GM18499 (cell line): ENCODE measurements at regions not wholly inside any gene's neighbourhood (a gene's known extent, or its start where the extent isn't known, plus 50 kb on each side); places are given as distances from the start of the nearest gene placed in this dataset.
"Not testable (repeated sequence)": the region's sequence is repeated elsewhere in the genome, so short reads cannot be mapped to it uniquely, and the experiment has no call there.

ENCODE experiments used
- ATAC-seq: cut with Tn5 transposase; IDR thresholded peaks from one replicate; pipeline ENCODE4 v1.9.1; 2021; ENCODE audit warnings: moderate number of reproducible peaks; ENCODE audit not compliant: insufficient read depth, unreplicated experiment

DNA sequence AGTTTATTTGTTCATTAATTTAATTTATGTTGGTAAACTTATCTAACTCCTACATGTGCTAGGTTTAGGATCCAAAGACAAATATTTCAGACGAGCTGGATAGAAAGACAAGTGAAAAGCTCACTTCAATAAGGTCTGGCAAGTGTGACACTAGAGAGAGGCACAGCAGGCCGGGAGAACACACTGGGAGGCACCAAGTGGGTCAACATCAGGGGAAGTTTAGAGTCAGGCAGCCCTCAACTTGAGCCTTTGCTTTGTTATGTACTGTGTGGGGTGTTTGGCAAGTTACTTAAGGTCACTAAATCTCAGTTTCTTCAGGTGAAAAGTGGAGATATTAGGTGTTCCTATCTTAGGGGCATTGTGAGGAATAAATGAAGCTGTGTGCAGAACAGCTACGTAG, 214.4 kb downstream of the PCSK1 start:
- ATAC-seq: no peak

DNA sequence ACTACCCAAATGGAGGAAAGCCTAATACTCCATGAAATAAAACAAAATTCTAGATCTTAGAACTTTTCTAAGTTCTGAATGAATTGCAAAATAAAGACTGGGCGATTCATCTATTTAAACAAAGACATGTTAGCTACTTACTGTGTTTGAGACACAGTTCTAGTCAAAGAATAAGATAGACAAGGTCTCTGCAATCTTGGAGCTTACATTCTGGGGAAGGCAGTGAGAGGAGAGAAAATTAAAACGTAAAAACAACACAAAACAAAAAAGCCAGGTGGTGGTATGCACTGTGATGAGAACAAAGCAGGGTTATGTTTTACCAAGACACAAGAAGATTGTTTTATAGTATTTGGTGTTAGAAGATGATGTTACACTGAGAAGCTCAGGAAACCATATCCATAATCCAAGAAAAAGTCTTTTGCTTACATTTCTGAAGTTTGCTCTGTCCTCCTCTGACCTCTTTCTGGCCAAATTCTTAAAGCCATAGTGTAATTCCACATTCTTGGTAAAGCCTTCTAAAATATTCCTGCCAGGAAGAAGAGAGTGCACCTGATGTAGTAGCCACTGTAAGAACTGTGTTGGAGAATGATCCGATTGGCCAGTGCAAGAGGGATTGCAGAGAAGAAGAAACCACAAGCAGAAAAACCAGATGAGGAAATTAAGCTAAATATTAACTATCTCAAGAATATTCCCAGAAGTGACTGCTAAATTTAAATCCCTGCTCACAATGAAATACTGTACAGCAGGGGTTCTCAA, 218.4 kb downstream of the PCSK1 start:
- no peak for ATAC-seq

DNA sequence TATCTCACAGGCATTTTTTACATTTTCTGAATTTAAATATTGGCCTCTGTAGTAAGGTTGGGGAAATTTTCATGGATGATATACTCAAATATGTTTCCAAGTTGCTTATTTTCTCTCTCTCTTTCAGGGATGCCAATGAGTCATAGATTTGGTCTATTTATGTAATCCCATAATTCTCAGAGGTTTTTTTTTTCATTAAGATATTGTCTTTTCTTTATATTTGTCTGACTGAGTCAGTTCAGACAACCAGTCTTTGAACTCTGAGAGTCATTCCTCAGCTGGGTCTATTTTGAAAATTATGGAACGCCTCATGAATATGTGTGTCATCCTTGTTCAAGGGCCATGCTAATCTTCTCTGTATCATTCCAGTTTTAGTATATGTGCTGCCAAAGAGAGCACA, 223.2 kb downstream of the PCSK1 start:
- ATAC-seq: no peak

DNA sequence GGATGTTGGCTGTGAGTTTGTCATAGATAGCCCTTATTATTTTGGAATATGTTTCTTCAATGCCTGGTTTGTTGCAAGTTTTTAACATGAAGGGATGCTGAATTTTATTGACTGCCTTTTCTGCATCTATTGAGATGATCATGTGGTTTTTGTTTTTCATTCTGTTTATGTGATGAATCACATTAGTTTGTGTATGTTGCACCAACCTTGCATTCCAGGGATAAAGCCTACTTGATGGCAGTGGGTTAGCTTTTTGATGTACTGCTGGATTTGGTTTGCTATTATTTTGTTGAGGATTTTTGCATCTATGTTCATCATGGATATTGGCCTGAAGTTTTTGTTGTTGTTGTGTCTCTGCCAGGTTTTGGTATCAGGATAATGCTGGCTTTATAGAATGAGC, 225.6 kb downstream of the PCSK1 start:
- no peak for ATAC-seq

DNA sequence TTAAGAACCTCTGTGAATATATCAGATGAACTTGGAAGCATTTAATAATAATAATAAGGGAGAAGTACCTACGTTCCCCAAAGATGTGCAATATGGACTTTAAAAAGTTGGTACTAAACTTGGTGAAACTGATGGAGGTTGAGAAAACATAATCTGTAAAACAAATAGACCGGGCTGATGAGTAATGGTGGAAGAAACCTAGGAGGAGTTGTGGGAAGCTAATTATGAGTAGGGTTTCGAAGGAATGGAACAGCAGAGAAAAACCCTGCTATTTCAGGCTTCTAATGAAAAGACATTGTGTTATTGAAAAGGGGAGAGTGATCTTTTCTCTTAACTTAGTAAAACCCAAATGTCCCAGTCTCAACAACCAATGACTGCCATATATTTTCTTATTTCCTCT, 229.3 kb downstream of the PCSK1 start:
- ATAC-seq: no peak

DNA sequence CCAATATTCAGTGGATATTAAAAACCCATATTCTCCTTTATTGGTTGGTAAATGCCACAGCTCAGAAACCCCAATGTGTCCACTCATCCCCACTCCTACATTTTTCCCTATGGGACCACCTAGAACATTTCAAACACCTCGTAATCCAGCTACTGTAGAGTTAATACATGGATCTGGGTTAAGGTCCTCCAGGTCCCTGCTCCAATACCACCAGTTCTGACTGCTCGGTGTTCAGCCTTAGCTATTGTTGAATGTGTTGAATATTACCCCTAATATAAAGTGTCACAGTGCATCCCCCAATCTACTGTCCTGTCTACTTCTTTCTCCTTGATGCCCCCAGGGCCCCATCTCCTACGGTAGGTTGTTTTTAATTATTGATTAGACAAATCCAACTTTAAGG, 231.5 kb downstream of the PCSK1 start:
- ATAC-seq: no peak

DNA sequence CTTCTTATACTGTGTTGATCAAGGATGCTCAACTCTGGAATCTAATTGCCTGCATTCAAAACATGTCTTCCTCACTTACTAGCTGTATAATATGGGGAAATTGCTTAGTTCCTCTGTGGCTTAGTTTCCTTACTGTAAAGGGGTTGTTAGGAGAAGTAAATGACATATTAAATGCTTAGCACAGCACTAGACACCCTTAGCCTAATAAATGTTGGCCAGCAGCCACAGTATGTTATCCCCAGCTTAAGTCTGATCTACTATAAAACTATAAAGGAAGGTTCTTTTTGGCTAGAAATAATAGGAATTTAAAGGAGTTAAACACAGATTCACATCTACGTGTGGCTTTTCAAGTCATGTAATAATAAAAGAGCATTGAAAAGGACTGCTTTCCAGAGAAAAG, 232.4 kb downstream of the PCSK1 start:
- ATAC-seq: no peak

DNA sequence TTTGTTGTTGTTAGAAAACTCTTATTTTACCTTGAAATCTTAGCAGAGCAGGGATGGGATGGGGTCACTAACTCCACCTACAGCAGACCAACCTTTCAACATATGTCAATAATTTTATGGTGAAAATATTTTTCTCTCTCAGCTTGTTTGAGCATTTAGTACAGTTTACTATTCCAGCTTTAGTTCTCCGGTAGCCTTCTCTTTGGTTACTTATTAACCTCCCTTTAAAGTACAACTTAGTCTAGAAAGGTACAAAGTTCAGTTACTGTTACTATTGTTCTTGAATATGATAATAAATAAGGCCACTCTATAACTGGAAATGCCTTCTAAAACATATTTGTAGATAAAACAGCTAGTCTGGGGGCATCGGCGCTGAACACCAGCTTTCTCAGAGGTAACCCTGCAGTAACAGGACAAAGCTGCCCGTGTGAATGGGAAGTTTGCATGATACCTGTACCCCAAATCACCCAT, 233.3 kb downstream of the PCSK1 start:
- ATAC-seq: no peak

DNA sequence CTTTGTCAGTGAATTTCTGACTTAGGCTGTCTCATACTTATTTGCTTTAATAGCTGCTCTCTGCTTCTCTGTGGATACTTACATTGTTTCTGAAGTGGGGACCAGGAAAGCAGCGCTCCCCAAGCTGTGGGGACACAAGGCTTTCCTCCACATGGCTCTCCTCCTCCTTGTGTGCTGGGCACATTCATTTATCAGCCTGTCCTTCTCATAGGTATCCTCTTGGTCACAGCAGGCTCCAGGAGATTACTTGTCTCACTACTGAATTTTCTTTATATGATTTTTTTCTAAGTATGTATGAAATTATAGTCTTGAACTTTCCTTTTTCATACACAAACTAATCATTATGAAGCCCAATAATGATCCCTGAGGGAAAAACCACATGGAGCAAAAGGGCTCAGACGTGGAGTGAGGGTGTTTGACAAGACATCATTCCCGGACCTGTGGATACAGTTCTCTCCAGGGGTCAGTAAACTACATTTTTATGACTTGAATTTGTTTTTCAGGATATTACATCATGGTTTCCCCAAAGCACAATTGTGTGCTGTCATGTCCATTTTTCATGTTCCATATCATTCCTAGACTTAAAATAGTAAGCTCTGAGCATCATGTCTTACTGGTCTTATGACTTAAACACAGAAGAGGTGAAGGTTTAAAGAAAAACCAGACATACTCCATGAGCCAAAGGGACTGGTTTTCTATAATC, 234.5 kb downstream of the PCSK1 start:
- no peak for ATAC-seq

DNA sequence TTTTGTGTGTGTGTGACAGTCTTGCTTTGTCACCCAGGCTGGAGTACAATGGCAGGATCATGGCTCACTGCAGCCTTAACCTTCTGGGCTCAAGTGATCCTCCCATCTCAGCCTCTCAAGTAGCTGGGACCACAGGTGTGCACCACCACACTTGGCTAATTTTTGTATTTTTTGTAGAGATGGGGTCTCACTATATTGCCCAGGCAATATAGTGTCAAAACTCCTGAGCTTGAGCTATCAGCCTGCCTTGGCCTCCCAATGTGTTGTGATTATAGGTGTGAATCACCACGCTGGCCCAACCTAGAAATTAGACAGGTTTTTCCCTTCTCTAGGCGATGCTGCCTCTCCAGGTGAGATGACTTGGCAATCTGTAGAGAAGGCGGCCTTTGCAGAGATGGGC, 235.3 kb downstream of the PCSK1 start:
- ATAC-seq: not testable (repeated sequence)

DNA sequence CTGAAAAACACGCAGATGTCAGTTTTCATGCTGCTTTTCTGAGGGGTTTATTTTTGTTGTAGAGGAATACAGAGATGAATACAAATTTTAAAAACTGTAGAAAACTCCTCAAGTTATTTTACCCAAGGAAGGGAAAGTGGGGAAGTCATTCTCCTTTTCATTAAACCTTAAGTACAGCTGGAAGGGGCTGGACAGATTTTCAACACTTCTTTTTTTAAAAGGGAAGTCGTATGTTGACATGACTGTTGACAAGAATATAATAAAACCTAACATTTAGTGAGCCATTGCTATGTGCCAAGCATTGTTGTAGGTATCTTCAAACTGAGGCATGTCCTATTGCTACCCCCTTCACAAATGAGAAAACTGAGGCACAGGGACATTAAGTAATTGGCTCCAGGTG, 235.7 kb upstream of the ELL2 start:
- ATAC-seq: no peak

DNA sequence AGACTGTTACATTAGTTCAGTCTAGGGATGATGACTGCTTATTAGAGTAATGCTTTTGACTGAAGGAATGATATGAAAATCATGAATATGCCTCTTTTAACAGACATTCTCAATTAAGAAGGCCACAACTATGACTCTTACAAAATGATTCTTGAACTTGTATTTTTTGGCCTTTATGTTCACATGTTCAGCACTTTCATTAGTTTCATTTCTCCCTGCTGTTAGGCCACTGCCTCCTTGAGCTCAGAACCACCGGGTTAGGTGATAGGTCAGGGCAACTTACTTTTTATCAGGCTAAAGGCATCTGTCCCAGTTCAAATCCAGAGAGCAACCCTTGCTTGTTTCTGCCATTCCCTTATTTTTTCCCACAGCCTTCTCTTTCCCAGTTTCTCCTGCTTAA, 235.2 kb upstream of the ELL2 start:
- no peak for ATAC-seq

DNA sequence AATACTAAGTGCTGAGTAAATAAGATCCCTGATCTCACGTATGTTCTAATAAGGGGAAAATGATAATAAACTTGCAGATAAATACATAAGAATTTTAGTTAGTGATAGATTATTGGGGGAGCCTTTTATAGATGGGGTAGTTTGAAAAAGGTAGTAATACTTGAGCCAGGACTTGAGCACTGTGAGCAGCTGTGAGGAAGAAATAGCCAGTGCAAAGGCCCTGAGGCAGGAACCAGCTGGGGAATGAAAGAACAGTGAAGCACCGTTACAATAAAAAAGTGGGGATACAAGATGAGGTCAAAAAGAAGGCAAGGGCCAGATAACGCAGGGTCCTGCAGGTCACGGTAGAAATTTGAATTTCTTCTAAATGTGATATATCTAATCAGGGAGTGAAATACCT, 234.8 kb upstream of the ELL2 start:
- no peak for ATAC-seq

DNA sequence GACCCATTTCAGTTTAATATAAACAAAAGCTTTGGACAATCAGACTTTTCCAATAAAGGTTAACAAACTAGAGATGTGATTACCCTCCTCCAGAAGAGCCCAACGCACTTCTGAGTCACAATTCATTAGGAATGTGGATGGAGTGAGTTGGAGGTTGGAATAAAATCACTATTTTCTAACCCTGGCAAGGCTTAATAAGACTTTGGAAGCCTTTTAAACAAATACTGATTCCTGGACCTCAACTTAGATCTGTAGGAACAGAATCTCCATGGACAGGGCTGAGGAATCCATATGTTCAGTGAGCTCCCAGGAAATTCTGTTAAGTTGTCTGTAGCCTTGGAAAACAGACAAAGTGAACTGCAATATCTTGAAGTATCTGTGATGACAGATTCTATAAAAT, 233.5 kb upstream of the ELL2 start:
- ATAC-seq: no peak

DNA sequence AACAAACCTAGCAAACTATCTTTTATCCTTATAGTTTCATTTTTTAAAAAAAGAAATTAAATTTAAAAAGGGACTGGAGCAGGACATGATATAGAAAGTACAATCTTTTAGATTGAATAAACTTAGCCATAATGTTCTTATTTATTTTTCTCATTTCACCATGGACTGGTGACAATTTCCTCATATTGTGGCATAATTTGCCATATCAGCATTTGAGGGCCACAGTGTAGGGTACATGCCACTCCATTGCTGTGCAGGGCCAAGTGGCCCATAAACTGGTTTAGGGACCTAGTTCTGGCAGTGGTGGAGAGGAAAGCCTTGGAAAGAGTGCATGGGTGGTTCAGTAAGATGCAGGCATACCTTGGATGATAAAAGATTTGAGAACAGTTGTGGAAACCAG, 232.9 kb upstream of the ELL2 start:
- no peak for ATAC-seq

DNA sequence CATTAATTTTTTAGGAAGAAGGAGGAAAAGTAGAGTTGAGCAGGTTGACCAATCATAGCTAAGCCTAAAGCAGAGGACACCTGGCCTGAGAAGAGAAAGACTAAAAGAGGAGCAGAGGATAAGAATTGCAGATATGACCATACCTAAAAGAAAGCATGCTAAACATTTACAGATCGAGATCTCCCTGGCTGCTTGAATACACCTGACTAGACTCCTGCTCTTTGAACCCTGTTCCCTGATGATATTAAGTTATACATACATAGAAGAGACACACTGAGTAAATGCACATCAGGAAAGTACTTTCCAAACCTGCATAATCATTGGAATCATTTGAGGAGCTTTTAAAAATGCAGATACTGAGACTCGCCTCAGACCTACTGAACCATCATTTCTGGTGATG, 232.3 kb upstream of the ELL2 start:
- no peak for ATAC-seq

DNA sequence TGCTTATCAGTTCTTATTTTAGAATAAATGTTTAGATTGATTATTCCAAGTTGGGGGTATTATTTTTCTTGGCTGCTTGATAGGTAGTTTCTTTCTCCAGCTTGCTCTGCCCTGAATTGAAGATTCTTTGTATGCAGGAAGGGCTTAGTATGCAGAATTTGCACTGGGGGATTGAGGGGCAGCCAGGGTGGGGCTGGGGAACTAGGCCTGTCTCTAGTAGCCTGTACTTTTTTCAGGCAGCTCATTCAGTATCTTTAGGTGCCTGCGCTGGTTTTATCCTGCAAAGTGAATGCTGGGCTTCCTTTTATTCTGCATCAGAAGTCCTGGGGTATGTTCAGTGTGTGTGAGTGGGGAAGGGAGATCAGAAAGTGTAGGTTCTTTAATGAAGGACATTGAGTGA, 228.3 kb upstream of the ELL2 start:
- ATAC-seq: no peak

DNA sequence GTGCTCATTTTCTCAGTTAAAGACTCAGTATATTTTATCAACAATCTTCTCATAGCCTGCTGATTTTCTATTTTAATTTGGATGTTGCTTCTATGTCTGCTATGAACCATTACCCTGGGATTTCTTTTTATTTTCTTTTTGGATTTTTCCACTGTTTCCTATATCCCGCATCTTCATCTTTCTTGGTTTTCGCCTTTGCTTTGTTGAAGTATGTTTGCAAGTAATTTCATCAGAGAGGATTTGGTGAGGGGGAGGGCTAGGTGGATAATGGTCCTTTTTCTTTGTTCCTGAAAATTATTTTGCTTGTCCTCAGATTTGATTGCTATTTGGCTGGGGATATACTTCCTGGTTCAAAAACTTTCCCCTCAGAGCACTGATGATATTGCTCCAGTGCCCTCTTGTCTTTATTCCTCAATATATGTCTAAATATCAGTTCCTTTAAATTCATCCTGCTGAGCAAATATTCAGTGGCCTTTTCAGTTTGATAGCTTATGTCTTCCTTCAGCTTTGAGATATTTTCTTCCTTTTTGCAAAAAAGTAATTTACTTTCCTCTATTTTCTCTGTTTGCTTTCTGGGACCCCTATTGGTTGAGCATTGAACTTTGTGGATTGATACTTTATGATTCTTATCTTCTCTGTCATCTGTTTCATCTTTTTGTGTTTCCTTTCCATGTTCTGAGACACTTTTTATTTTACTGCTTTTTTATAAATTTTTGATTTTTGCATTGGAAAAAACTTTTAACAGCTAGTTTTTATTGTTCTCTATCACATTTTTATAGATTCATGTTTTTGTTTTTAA, 227.6 kb upstream of the ELL2 start:
- ATAC-seq: no peak

DNA sequence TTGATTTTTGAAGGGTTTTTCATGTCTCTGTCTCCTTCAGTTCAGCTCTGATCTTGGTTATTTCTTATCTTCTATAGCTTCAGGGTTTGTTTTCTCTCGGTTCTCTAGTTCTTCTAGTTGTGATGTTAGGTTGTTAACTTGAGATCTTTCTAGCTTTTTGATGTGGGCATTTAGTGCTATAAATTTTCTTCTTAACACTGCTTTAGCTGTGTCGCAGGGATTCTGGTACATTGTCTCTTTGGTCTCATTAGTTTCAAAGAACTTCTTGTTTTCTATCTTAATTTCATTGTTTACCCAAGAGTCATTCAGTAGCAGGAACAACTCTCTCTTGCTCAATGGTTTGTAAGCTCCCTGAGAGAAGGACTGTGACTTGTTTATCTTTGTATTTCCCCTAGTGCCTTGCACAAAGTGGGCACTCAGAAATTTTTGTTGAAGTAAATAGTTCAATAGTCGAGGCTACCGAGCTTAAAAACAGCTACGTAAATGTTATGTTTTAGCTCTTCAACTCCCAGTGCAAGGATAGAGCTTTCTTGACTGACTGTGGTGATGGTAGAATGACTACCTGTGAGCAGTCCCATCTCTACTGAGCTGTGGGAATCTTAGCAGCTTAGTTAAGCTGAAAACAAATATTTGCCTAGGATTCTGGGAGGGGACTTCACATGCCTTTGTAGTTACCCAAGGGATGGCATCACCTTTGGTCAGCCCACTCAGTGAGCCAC, 225.8 kb upstream of the ELL2 start:
- no peak for ATAC-seq

DNA sequence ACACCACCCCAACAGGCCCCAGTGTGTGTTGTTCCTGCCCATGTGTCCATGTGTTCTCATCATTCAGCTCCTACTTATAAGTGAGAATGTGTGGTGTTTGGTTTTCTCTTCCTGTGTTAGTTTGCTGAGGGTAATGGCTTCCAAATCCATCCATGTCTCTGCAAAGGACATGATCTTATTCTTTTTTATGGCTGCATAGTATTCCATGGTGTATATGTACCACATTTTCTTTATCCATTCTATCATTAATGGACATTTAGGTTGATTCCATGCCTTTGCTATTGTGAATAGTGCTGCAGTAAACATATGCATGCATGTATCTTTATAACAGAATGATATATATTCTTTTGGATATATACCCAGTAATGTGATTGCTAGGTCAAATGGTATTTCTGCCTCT, 222.9 kb upstream of the ELL2 start:
- ATAC-seq: not testable (repeated sequence)
